ENCODE measurements at regions not wholly inside any gene's neighbourhood (a gene's known extent, or its start where the extent isn't known, plus 50 kb on each side); places are given as distances from the start of the nearest gene placed in this dataset.

GRCh38 chr19:31598730-31599238 lies 249.5 kb upstream of the TSHZ3 start:
- DNase-seq (ENCODE audit: low read depth, low spot score) = no peak

- no peak for DNase-seq (ENCODE audit: low read depth, low spot score)
Measured at GRCh38 chr19:31600731-31601295, 251.6 kb upstream of the TSHZ3 start.

GRCh38 chr19:31601855-31602254 lies 252.6 kb upstream of the TSHZ3 start:
- DNase-seq (ENCODE audit: low read depth, low spot score) = no peak

GRCh38 chr19:31602548-31602947 lies 253.3 kb upstream of the TSHZ3 start:
- no peak for DNase-seq (ENCODE audit: low read depth, low spot score)

- no peak for DNase-seq (ENCODE audit: low read depth, low spot score)
Measured at GRCh38 chr19:31604493-31605040, 255.3 kb upstream of the TSHZ3 start.

- no peak for DNase-seq (ENCODE audit: low read depth, low spot score)
Measured at GRCh38 chr19:31610018-31610417, 260.8 kb upstream of the TSHZ3 start.

- DNase-seq (ENCODE audit: low read depth, low spot score) = no peak
Measured at GRCh38 chr19:31611046-31611877, 262.0 kb upstream of the TSHZ3 start.

- no peak for DNase-seq (ENCODE audit: low read depth, low spot score)
Measured at GRCh38 chr19:31612873-31613272, 263.6 kb upstream of the TSHZ3 start.

GRCh38 chr19:31613683-31614219 lies 264.5 kb upstream of the TSHZ3 start:
- no peak for DNase-seq (ENCODE audit: low read depth, low spot score)

- no peak for DNase-seq (ENCODE audit: low read depth, low spot score)
Measured at GRCh38 chr19:31616031-31616430, 266.8 kb upstream of the TSHZ3 start.

GRCh38 chr19:31617010-31617585 lies 267.9 kb upstream of the TSHZ3 start:
- DNase-seq (ENCODE audit: low read depth, low spot score) = no peak

GRCh38 chr19:31625056-31625455 lies 275.8 kb upstream of the TSHZ3 start:
- DNase-seq (ENCODE audit: low read depth, low spot score) = no peak

GRCh38 chr19:31625575-31625974 lies 276.3 kb upstream of the TSHZ3 start:
- no peak for DNase-seq (ENCODE audit: low read depth, low spot score)

GRCh38 chr19:31626941-31627340 lies 277.7 kb upstream of the TSHZ3 start:
- no peak for DNase-seq (ENCODE audit: low read depth, low spot score)

- DNase-seq (ENCODE audit: low read depth, low spot score) = no peak
Measured at GRCh38 chr19:31627620-31628365, 278.6 kb upstream of the TSHZ3 start.

GRCh38 chr19:31629579-31630363 lies 280.5 kb upstream of the TSHZ3 start:
- DNase-seq (ENCODE audit: low read depth, low spot score) = no peak

- no peak for DNase-seq (ENCODE audit: low read depth, low spot score)
Measured at GRCh38 chr19:31633014-31633413, 283.8 kb upstream of the TSHZ3 start.

- no peak for DNase-seq (ENCODE audit: low read depth, low spot score)
Measured at GRCh38 chr19:31639306-31639705, 290.1 kb upstream of the TSHZ3 start.

GRCh38 chr19:31641591-31641990 lies 292.4 kb upstream of the TSHZ3 start:
- no peak for DNase-seq (ENCODE audit: low read depth, low spot score)

GRCh38 chr19:31648347-31648746 lies 299.1 kb upstream of the TSHZ3 start:
- no peak for DNase-seq (ENCODE audit: low read depth, low spot score)

- DNase-seq (ENCODE audit: low read depth, low spot score) = no peak
Measured at GRCh38 chr19:31656507-31656906, 307.3 kb upstream of the TSHZ3 start.

Measured in activated naive CD8-positive, alpha-beta T cell treated with anti-CD3 and anti-CD28 coated beads, Interleukin-2, amount 50 U/mL, for 16 hours (primary cell).